LNCaP clone FGC (cell line): ENCODE measurements at regions not wholly inside any gene's neighbourhood (a gene's known extent, or its start where the extent isn't known, plus 50 kb on each side); places are given as distances from the start of the nearest gene placed in this dataset.

Source experiments
- DNase-seq: peaks from one replicate; pipeline ENCODE4 v3.0.0-alpha.2; 2011; ENCODE audit warnings: low read depth
- H3K4me3 ChIP-seq: 2 replicates; pipeline ENCODE4 v1.5.1; 2011; ENCODE audit warnings: mild to moderate bottlenecking, low read depth, low read length, control low read depth
- TF ChIP-seq, protein P1 (sequence below): IDR thresholded peaks from 2 replicates; pipeline ENCODE4 v1.5.1; 2012; ENCODE audit warnings: mild to moderate bottlenecking; ENCODE audit not compliant: control insufficient read depth, insufficient read depth; ENCODE audit errors: extremely low read depth

DNA sequence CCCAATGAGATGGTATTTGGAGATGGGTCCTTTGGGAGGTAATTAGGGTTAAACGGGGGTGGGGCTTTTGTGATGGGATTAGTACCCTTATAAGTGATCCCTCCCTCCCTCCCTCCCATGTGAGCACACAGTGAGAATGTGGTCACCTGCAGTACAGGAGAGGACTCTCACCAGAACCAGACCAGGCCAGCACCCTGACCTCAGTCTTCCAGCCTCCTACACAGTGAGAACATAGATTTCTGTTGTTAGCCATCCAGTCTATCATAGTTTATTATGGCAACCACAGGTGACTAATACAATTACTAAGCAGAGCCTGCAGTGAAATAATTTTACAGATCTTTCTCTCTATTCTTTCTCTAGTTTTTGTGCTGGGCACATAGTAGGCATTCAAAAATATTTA is 137.7 kb upstream of the PKDCC start:
- H3K4me3 ChIP-seq = no peak overlapping the region
- DNase-seq = no peak
- TF ChIP-seq, protein P1, sequence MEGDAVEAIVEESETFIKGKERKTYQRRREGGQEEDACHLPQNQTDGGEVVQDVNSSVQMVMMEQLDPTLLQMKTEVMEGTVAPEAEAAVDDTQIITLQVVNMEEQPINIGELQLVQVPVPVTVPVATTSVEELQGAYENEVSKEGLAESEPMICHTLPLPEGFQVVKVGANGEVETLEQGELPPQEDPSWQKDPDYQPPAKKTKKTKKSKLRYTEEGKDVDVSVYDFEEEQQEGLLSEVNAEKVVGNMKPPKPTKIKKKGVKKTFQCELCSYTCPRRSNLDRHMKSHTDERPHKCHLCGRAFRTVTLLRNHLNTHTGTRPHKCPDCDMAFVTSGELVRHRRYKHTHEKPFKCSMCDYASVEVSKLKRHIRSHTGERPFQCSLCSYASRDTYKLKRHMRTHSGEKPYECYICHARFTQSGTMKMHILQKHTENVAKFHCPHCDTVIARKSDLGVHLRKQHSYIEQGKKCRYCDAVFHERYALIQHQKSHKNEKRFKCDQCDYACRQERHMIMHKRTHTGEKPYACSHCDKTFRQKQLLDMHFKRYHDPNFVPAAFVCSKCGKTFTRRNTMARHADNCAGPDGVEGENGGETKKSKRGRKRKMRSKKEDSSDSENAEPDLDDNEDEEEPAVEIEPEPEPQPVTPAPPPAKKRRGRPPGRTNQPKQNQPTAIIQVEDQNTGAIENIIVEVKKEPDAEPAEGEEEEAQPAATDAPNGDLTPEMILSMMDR = no peak

DNA sequence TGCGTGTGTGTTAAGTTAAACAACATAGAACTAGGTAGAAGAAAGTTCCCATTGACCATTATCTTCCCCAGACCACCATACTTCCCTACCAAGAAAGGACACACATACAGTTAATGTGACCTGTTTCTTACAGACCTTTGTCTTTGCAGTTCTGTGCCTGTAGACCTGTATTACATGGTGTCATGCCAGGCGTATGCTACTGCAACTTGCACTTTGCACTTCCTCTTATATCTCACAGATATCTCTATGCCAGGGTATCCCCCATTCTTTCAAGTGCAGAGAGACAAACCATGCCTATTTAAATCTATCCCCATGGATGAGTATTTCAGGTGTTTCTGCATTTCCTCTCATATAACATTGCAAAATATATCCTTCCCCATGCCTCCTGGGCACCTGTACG is 136.8 kb upstream of the PKDCC start:
- TF ChIP-seq, protein P1 = no peak
- no peak for DNase-seq
- no peak overlapping the region for H3K4me3 ChIP-seq

DNA sequence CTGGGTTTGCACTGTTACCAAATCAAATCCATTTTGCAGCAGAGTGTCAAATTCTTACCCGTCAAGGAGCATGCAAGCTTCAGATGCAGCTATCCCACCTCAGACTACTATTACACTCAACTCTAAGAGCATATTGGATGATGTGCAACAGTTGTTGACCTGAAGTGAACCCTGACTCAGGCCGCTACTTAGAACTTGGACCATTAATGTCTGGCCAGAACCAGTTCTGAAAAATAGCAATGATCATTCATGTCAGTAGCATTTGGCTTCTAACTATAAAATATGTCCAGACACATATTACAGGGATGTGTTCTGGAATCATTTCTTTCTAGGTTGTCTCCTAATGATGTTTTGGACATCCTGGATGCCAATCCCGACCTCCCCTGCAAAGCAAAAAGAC is 135.5 kb upstream of the PKDCC start:
- TF ChIP-seq, protein P1 = no peak
- H3K4me3 ChIP-seq = no peak overlapping the region
- no peak for DNase-seq

DNA sequence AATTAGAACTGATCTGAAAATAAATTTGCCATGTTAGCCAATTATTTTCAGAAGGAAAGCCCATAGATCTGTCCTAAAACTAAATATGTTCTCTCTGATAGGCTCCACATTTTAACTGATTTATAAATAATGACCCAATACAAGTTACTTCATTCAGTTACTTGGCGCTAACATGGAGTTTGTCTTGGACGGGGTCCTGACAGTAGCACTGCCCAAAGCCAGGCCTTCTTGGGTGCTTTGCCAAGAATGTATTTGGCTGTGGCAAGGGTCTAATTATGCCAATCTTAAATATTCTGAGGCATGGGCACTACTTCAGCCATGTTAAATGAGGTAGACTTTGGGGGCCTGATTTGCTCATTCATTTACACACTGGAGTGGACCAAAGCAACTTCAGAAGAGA is 135.0 kb upstream of the PKDCC start:
- TF ChIP-seq, protein P1 = no peak
- H3K4me3 ChIP-seq = no peak overlapping the region
- no peak for DNase-seq

GRCh38 chr2:41913311-41913710 is 134.5 kb upstream of the PKDCC start:
- no peak for DNase-seq
- TF ChIP-seq, protein P1 = no peak
- H3K4me3 ChIP-seq = no peak overlapping the region

DNA sequence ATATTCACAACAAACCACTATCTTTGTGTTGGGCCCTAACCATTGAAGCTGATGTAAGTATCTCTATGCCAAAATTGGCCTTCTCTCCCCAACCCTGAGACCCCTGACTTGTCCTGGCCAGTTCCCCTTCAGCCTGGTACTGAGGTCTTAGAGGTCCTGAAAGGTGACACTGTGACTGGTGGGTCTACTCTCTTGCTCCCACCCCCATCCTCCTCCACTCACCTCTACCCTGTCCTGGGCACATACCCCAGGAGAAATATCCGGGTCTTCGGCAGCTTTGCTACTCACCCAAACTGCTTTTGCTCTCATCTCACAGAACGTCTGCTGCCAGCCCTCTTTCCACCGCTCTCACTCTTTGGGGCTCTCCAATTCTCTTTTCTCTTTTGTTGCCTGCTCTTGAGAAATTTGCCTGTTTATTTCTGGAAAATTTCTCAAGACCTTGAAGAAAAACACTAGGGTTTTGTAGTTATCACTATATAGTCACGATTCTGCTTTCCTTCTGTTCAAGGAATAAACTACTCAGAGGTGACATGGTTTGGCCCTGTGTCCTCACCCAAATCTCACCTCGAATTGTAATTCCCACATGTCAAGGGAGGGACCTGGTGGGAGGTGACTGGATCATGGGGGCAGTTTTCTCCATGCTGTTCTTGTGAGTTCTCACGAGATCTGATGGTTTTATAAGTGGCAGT is 133.8 kb upstream of the PKDCC start:
- TF ChIP-seq, protein P1 = no peak
- no peak overlapping the region for H3K4me3 ChIP-seq
- DNase-seq = no peak

DNA sequence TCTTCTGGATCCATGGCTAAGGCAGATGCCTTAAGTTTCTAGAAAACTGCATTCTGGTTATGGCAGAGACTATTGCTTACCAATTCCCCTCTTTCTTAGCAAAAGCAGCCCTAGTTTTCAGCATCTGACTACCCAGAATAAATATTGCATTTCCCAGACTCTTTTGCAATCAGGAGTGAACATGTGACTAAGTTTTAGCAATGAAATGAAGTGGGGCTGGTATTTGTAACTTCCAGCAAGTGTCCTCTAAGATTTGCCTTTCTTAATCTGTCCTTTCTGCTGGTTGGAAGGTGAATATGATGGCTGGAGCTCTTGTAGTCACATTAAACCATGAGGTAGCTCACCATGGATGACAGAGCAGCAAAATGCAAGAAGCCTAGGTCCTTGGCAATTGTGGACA is 132.9 kb upstream of the PKDCC start:
- TF ChIP-seq, protein P1 = no peak
- no peak overlapping the region for H3K4me3 ChIP-seq

More for the DNA sequence above, 132.9 kb upstream of the PKDCC start:
- no peak for DNase-seq
